Ovary (tissue), 7 donors: ENCODE measurements at regions not wholly inside any gene's neighbourhood (a gene's known extent, or its start where the extent isn't known, plus 50 kb on each side); places are given as distances from the start of the nearest gene placed in this dataset.

ENCODE experiments used
- DNase-seq, 5 donors: peaks; one replicate each; pipeline ENCODE4 v3.0.0-alpha.2; 2019 to 2020
- H3K27ac ChIP-seq, 2 donors: fragments of 200-600 bp; one replicate each; pipeline versions ENCODE4 v1.5.1 to v1.8.0; 2019 to 2022
- H3K27me3 ChIP-seq: fragments of 200-600 bp; one replicate; pipeline ENCODE4 v1.8.0; 2022
- H3K36me3 ChIP-seq: fragments of 200-600 bp; sonication (generic); one replicate; pipeline ENCODE4 v1.5.1; 2019
- H3K4me1 ChIP-seq: one replicate; pipeline ENCODE4 v1.8.1; 2013; ENCODE audit warnings: mild to moderate bottlenecking, moderate library complexity; ENCODE audit not compliant: insufficient read depth
- H3K4me3 ChIP-seq: fragments of 200-600 bp; sonication (generic); one replicate; pipeline ENCODE4 v1.5.1; 2017
- H3K9me3 ChIP-seq, 2 donors: fragments of 200-600 bp in 1 of 2; sonication (generic) in 1 of 2; one replicate each; pipeline versions ENCODE4 v1.5.1 to v1.8.1; 2013 to 2019; ENCODE audit warnings: mild to moderate bottlenecking in 1 of 2, moderate library complexity in 1 of 2
- EP300 ChIP-seq: sonication (generic); formaldehyde crosslinking; IDR thresholded peaks from one replicate; pipeline ENCODE4 v1.6.1; 2017; ENCODE audit warnings: antibody characterized with exemption
- POLR2A ChIP-seq: fragments of 450-650 bp; IDR thresholded peaks from one replicate; pipeline ENCODE4 v1.6.1; 2017; ENCODE audit warnings: antibody characterized with exemption, mild to moderate bottlenecking, moderate library complexity
- WGBS, 3 donors: extraction: QIAGEN DNeasy Blood & Tissue Kit in 1 of 3; methylation state at CpG; one replicate each; pipeline versions ENCODE4 v1.1.5 to v1.1.7; 2013 to 2017; 5-methylcytosine and 5-hydroxymethylcytosine counted together
- intact Hi-C, 4 donors: fragments of 100-400 bp; cut with DNase I; formaldehyde crosslinking; loops; one replicate each; pipeline versions ENCODE4 v1.11.0 to v1.15.1; 2022 to 2023
- TF ChIP-seq, protein P1 (sequence below), 3 donors: fragments of 450-650 bp in 2 of 3; fragments of 200-600 bp in 1 of 3; IDR thresholded peaks; one replicate each; pipeline versions ENCODE4 v1.5.1 to v1.8.0; 2016 to 2022; ENCODE audit warnings: antibody characterized with exemption in 3 of 3, mild to moderate bottlenecking in 1 of 3
- donor health status: DM: no; HTN: no; CAD: no; lungs with moderate emphysema.
- donor health status: DM: no; HTN: no; CAD: no.
- donor health status: Bipolar disorder and iron deficiency.
- donor health status: DM: no; HTN: no; CAD: no.
- donor health status: DM: yes; HTN: yes; CAD: no.

DNA sequence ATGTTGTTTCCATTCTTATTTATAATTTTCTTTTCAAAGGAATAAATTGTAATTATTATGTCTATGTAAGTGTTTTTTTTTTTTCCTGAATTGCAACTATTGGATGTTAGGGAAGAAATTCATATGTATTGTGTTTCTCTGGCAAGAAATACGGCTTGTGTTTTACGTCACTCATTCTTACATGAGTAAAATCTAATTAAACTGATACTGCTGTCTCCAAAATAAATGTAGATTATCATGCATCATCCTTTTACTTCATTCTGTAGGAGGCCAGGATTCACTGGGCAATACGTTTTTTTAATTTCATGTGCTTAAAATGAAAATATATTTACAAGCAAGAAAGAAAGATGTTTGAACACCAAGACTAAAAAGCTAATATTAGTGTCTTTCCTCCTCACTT lies 590.8 kb downstream of the OTOL1 start:
- Histone ChIP-seq H3K9me3 (no peaks in the 10 kb centered on the region), H3K4me3 (no peak overlapping the region), H3K36me3 (no peaks in the 10 kb centered on the region), H3K27me3 (no peaks in the 10 kb centered on the region), H3K27ac (no peak overlapping the region), H3K4me1 (no peaks in the 10 kb centered on the region)
- intact Hi-C loops, result no loop called here
- 61 to 85% (median 79%) methylated on average over 3 of the region's 3 CpGs for WGBS, 3 donors
- no peak for TF ChIP-seq EP300
- no peak for TF ChIP-seq POLR2A
- TF ChIP-seq, protein P1, sequence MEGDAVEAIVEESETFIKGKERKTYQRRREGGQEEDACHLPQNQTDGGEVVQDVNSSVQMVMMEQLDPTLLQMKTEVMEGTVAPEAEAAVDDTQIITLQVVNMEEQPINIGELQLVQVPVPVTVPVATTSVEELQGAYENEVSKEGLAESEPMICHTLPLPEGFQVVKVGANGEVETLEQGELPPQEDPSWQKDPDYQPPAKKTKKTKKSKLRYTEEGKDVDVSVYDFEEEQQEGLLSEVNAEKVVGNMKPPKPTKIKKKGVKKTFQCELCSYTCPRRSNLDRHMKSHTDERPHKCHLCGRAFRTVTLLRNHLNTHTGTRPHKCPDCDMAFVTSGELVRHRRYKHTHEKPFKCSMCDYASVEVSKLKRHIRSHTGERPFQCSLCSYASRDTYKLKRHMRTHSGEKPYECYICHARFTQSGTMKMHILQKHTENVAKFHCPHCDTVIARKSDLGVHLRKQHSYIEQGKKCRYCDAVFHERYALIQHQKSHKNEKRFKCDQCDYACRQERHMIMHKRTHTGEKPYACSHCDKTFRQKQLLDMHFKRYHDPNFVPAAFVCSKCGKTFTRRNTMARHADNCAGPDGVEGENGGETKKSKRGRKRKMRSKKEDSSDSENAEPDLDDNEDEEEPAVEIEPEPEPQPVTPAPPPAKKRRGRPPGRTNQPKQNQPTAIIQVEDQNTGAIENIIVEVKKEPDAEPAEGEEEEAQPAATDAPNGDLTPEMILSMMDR (IDR thresholded peaks at IDR 0.05), result no peak
- DNase-seq, result no peak

DNA sequence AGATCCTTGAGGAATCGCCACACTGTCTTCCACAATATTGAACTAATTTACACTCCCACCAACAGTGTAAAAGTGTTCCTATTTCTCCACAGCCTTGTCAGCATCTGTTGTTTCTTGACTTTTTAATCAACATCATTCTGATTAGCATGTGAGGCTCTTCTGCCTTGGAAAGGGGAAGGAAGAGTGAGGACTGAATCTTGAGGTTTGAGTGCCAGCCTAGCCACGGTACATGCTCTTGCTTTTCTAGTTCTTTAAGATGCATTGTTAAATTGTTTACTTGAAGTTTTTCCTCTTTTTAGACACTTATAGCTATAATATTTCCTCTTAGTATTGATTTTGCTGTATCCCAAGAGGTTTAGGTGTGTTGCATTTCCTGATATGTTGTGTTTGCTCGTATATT lies 596.1 kb downstream of the OTOL1 start:
- no peaks in the 10 kb centered on the region for H3K36me3 ChIP-seq
- H3K9me3 ChIP-seq, result no peaks in the 10 kb centered on the region
- no peaks in the 10 kb centered on the region for H3K4me1 ChIP-seq
- no peak overlapping the region for H3K27ac ChIP-seq
- intact Hi-C loops, result no loop called here
- 58 to 72% (median 61%) methylated on average over 3 of the region's 3 CpGs for WGBS, 3 donors
- no peak for DNase-seq
- TF ChIP-seq, protein P1 (IDR thresholded peaks at IDR 0.05), result no peak
- no peak for TF ChIP-seq EP300
- TF ChIP-seq POLR2A, result no peak
- H3K4me3 ChIP-seq, result no peak overlapping the region
- no peaks in the 10 kb centered on the region for H3K27me3 ChIP-seq

DNA sequence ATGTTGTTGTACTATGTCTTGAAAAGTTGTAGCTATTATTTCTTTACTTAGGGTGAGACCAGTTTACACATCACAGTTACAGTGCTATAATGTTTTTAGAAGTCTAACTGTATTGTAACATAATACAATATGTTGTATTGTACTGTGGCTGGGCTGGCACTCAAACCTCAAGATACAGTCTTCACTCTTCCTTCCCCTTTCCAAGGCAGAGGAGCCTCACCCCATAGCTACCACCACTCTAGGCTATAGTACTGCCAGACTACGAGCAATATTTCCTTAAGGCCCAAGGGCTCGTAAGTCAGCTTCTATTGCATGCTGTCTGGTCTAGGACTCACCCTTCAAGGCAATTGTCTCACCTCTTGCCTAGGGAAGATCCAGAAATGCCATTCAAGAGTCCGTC lies 597.7 kb downstream of the OTOL1 start:
- TF ChIP-seq, protein P1 (IDR thresholded peaks at IDR 0.05), result no peak
- 91 to 96% (median 93%) methylated on average over 3 of the region's 3 CpGs for WGBS, 3 donors
- H3K27me3 ChIP-seq, result no peaks in the 10 kb centered on the region
- H3K27ac ChIP-seq, result no peak overlapping the region
- H3K9me3 ChIP-seq, result no peaks in the 10 kb centered on the region
- intact Hi-C loops, result no loop called here
- H3K36me3 ChIP-seq, result no peaks in the 10 kb centered on the region
- H3K4me1 ChIP-seq, result no peaks in the 10 kb centered on the region
- H3K4me3 ChIP-seq, result no peak overlapping the region
- DNase-seq, result no peak

DNA sequence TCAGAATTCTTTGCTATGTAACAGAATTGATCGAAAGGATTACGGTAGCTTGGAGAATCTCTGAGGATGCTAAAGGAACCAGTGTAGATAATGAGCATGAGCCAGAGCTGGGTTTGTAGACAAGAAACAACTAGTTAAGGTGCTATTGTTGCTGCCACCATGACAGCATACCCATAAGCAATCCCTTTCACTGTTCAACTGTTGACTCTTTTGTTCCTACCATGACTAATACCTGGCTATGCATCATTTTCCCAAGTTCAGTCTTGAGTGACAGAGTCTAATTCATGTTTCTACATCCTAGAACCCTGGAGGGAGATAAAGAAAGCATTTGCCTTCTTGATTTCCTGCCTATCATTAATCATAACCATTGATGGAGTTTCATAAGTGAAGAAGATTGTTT lies 600.3 kb downstream of the OTOL1 start:
- intact Hi-C loops, result no loop called here
- H3K36me3 ChIP-seq, result no peaks in the 10 kb centered on the region
- H3K4me1 ChIP-seq, result no peaks in the 10 kb centered on the region
- DNase-seq, result no peak
- H3K4me3 ChIP-seq, result no peak overlapping the region
- TF ChIP-seq POLR2A, result no peak
- no peak for TF ChIP-seq EP300
- H3K27ac ChIP-seq, result no peak overlapping the region
- no peaks in the 10 kb centered on the region for H3K9me3 ChIP-seq
- 28 to 74% (median 46%) methylated on average over 2 of the region's 2 CpGs for WGBS, 3 donors
- no peaks in the 10 kb centered on the region for H3K27me3 ChIP-seq

DNA sequence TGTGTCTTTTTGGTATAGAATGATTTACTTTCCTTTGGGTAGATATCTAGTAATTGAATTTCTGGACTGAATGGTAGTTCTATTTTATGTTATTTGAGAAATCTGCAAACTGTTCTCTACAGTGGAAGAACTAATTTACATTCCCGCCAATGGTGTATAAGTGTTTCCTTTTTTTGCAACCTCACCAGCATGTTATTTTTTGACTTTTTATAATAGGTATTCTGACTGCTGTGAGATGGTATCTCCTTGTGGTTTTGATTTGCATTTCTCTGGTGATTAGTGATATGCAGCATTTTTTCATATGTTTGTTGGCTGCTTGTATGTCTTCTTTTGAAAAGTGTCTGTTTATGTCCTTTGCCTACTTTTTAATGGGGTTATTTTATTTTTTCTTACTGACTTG lies 607.2 kb downstream of the OTOL1 start:
- 91 to 98% (median 93%) methylated on average over 1 of the region's 1 CpG for WGBS, 3 donors
- intact Hi-C loops, result no loop called here
- DNase-seq, result no peak
- Histone ChIP-seq H3K4me1 (no peaks in the 10 kb centered on the region), H3K4me3 (no peak overlapping the region), H3K36me3 (no peaks in the 10 kb centered on the region), H3K27ac (no peak overlapping the region), H3K9me3 (no peaks in the 10 kb centered on the region), H3K27me3 (no peaks in the 10 kb centered on the region)
- TF ChIP-seq EP300, result no peak
- TF ChIP-seq, protein P1 (IDR thresholded peaks at IDR 0.05), result no peak
- TF ChIP-seq POLR2A, result no peak
